A549 (cell line): ENCODE measurements at regions not wholly inside any gene's neighbourhood (a gene's known extent, or its start where the extent isn't known, plus 50 kb on each side); places are given as distances from the start of the nearest gene placed in this dataset.

ENCODE experiments used
- ATAC-seq, 2 experiments: fragments of 200-7000 bp in 1 of 2; fragments of >200 bp in 1 of 2; cut with Nextera tagmentation in 1 of 2; cut with Tn5 transposase in 1 of 2; 3 replicates each; pipeline versions ENCODE4 v1.8.0 to v1.9.1; 2018 to 2020; ENCODE audit warnings: mild to moderate bottlenecking in 1 of 2, moderate library complexity in 1 of 2
- CTCF ChIA-PET: fragments of 300-600 bp; sonication (Branson Sonifier 250); formaldehyde crosslinking; extraction: SDS; loops from one replicate; lab custom pipeline; 2021; ENCODE audit warnings: antibody characterized with exemption, inconsistent platforms; lab: Yijun Ruan, JAX
- POLR2A ChIA-PET: fragments of 350-600 bp; formaldehyde crosslinking; extraction: SDS; loops from one replicate; lab custom pipeline; 2021; ENCODE audit warnings: antibody characterized with exemption, inconsistent platforms; lab: Yijun Ruan, JAX
- DNase-seq, 2 experiments: peaks; one replicate each; pipeline versions ENCODE4 v3.0.0 to v3.0.0-alpha.2; 2011 to 2016; ENCODE audit warnings: low read depth in 1 of 2, low spot score in 1 of 2
- FAIRE-seq: peaks from 2 replicates; lab custom pipeline; 2011; peaks lifted over from hg19 to GRCh38; lab: Jason Lieb, UNC
- H3K27ac ChIP-seq, 2 experiments: fragments of >200 bp; sonication (Bioruptor Twin); formaldehyde crosslinking; 3 replicates each; pipeline ENCODE4 v1.5.1; 2016 to 2017
- H3K4me1 ChIP-seq: fragments of >200 bp; sonication (Bioruptor Twin); formaldehyde crosslinking; 3 replicates; pipeline ENCODE4 v1.6.1; 2016
- H3K4me2 ChIP-seq: fragments of >200 bp; sonication (Bioruptor Twin); formaldehyde crosslinking; 3 replicates; pipeline ENCODE4 v1.6.1; 2016
- H3K4me3 ChIP-seq: fragments of >200 bp; sonication (Bioruptor Twin); formaldehyde crosslinking; 3 replicates; pipeline ENCODE4 v1.5.1; 2016
- H3K9me3 ChIP-seq: fragments of >200 bp; sonication (Bioruptor Twin); formaldehyde crosslinking; 3 replicates; pipeline ENCODE4 v1.6.1; 2016
- E2F6 ChIP-seq: IDR thresholded peaks from 2 replicates; pipeline ENCODE4 v1.6.1; 2012; ENCODE audit warnings: low read depth, borderline replicate concordance
- EHMT2 ChIP-seq: fragments of 200-600 bp; sonication (generic); IDR thresholded peaks from 2 replicates; pipeline ENCODE4 v1.6.1; 2016; ENCODE audit warnings: antibody characterized with exemption, low read depth, mild to moderate bottlenecking, moderate library complexity
- ELK1 ChIP-seq: fragments of 150-350 bp; IDR thresholded peaks from 2 replicates; pipeline ENCODE4 v1.6.1; 2014; ENCODE audit warnings: low read depth, mild to moderate bottlenecking, low read length
- ESRRA ChIP-seq: fragments of 150-350 bp; IDR thresholded peaks from 2 replicates; pipeline ENCODE4 v1.6.1; 2014; ENCODE audit warnings: mild to moderate bottlenecking, low read length, borderline replicate concordance
- HDAC2 ChIP-seq: fragments of 200-600 bp; sonication (generic); IDR thresholded peaks from 2 replicates; pipeline ENCODE4 v1.6.1; 2016
- HOXB13 ChIP-seq: fragments of 250-450 bp; sonication (Bioruptor Pico); IDR thresholded peaks from 2 replicates; pipeline ENCODE4 v1.5.0; 2020; ENCODE audit warnings: low read depth, mild to moderate bottlenecking, moderate library complexity
- HOXB5 ChIP-seq: fragments of 250-450 bp; sonication (Bioruptor Pico); IDR thresholded peaks from 2 replicates; pipeline ENCODE4 v1.5.0; 2020; ENCODE audit warnings: mild to moderate bottlenecking, moderate library complexity
- JUN ChIP-seq, 2 experiments: fragments of >200 bp; sonication (Bioruptor Twin); formaldehyde crosslinking; IDR thresholded peaks; 2 replicates in 1 of 2; 3 replicates in 1 of 2; pipeline ENCODE4 v1.6.1; 2016 to 2017
- KDM1A ChIP-seq: fragments of 200-600 bp; sonication (generic); IDR thresholded peaks from 2 replicates; pipeline ENCODE4 v1.6.1; 2016; ENCODE audit warnings: low read depth, mild to moderate bottlenecking
- KDM5A ChIP-seq: fragments of 200-600 bp; sonication (generic); IDR thresholded peaks from 2 replicates; pipeline ENCODE4 v1.6.1; 2016; ENCODE audit warnings: antibody characterized with exemption, mild to moderate bottlenecking
- MAZ ChIP-seq: fragments of 150-350 bp; IDR thresholded peaks from 2 replicates; pipeline ENCODE4 v1.6.1; 2014; ENCODE audit warnings: antibody characterized with exemption, low read depth, low read length, borderline replicate concordance
- MYC ChIP-seq: IDR thresholded peaks from 2 replicates; pipeline ENCODE4 v1.6.1; 2012; ENCODE audit warnings: mild to moderate bottlenecking, inconsistent platforms, low read length, improper control_type of control experiment, borderline replicate concordance
- PHF8 ChIP-seq: fragments of 200-600 bp; sonication (generic); IDR thresholded peaks from 2 replicates; pipeline ENCODE4 v1.6.1; 2016; ENCODE audit warnings: low read depth, mild to moderate bottlenecking, antibody characterized with exemption, moderate library complexity, borderline replicate concordance
- RNF2 ChIP-seq: fragments of 200-600 bp; sonication (generic); IDR thresholded peaks from 2 replicates; pipeline ENCODE4 v1.6.1; 2016; ENCODE audit warnings: low read depth, mild to moderate bottlenecking, antibody characterized with exemption, moderate library complexity, borderline replicate concordance
- SREBF2 ChIP-seq: fragments of 450-650 bp; IDR thresholded peaks from 2 replicates; pipeline ENCODE4 v1.6.1; 2014; ENCODE audit warnings: mild to moderate bottlenecking, moderate library complexity
- ZSCAN20 ChIP-seq: fragments of 250-450 bp; sonication (Bioruptor Pico); IDR thresholded peaks from 2 replicates; pipeline ENCODE4 v1.8.0; 2022; ENCODE audit warnings: mild to moderate bottlenecking, moderate library complexity
- WGBS: methylation state at CpG from one replicate; pipeline ENCODE4 v1.1.6; 2017; ENCODE audit errors: missing lambda C conversion rate; 5-methylcytosine and 5-hydroxymethylcytosine counted together
- TF ChIP-seq, protein P1 (sequence below): fragments of 200-600 bp; sonication (generic); IDR thresholded peaks from 2 replicates; pipeline ENCODE4 v1.6.1; 2016; ENCODE audit warnings: antibody characterized with exemption, mild to moderate bottlenecking, moderate library complexity
- TF ChIP-seq, protein P2 (sequence below): fragments of 250-450 bp; sonication (Bioruptor Pico); IDR thresholded peaks from 2 replicates; pipeline ENCODE4 v1.5.0; 2020; ENCODE audit warnings: low read depth, mild to moderate bottlenecking, moderate library complexity

DNA sequence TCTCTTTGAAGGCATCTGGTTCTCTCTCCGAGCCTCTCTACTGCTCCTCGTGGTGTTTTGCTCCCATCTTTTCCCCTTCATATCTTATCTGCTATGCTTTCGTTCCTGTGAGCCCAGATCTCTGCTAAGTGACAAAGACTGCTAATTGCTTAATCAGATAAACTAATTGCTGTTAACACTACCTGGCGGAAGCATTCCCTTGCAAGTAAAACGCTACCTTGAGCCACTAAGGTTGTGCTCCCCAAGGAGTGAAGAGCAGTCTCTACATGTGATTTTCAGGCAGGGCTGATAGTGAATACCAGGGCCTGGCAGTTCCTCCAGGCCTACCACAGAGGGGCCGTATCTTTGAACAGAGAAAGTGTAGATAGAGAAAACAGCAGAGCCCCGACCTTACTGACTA lies 244.0 kb upstream of the GATB start:
- 35% methylated on average over 7 of the region's 7 CpGs for WGBS
- CTCF ChIA-PET, result no interaction called here
- ATAC-seq (no peak), FAIRE-seq (no peak), DNase-seq (no peak)
- TF ChIP-seq KDM1A, result no peak
- TF ChIP-seq MAZ, result no peak
- TF ChIP-seq, protein P1, sequence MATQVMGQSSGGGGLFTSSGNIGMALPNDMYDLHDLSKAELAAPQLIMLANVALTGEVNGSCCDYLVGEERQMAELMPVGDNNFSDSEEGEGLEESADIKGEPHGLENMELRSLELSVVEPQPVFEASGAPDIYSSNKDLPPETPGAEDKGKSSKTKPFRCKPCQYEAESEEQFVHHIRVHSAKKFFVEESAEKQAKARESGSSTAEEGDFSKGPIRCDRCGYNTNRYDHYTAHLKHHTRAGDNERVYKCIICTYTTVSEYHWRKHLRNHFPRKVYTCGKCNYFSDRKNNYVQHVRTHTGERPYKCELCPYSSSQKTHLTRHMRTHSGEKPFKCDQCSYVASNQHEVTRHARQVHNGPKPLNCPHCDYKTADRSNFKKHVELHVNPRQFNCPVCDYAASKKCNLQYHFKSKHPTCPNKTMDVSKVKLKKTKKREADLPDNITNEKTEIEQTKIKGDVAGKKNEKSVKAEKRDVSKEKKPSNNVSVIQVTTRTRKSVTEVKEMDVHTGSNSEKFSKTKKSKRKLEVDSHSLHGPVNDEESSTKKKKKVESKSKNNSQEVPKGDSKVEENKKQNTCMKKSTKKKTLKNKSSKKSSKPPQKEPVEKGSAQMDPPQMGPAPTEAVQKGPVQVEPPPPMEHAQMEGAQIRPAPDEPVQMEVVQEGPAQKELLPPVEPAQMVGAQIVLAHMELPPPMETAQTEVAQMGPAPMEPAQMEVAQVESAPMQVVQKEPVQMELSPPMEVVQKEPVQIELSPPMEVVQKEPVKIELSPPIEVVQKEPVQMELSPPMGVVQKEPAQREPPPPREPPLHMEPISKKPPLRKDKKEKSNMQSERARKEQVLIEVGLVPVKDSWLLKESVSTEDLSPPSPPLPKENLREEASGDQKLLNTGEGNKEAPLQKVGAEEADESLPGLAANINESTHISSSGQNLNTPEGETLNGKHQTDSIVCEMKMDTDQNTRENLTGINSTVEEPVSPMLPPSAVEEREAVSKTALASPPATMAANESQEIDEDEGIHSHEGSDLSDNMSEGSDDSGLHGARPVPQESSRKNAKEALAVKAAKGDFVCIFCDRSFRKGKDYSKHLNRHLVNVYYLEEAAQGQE, result no peak
- no peak for TF ChIP-seq RNF2
- no peak for TF ChIP-seq KDM5A
- no peak for TF ChIP-seq MYC
- TF ChIP-seq ZSCAN20 (CRISPR knock-in tag), result no peak
- TF ChIP-seq HOXB5 (CRISPR knock-in tag), result no peak
- no peak for TF ChIP-seq HDAC2
- TF ChIP-seq ESRRA, result no peak
- no peak for TF ChIP-seq JUN (IDR thresholded peaks at IDR 0.05)
- TF ChIP-seq ELK1, result no peak
- no peak for TF ChIP-seq E2F6
- Histone ChIP-seq H3K27ac (no peak overlapping the region), H3K4me1 (no peaks in the 10 kb centered on the region), H3K4me3 (no peak overlapping the region), H3K9me3 (no peaks in the 10 kb centered on the region), H3K4me2 (no peak overlapping the region)
- POLR2A ChIA-PET, result no interaction called here

- CTCF ChIA-PET, result interaction anchor here (1.3 kb wide), 1 partner anchor 11 kb away, joined by 3 read pairs; no protein-coding TSS in a partner anchor
- Histone ChIP-seq H3K27ac (no peak overlapping the region), H3K4me2 (no peak overlapping the region), H3K9me3 (no peaks in the 10 kb centered on the region), H3K4me1 (no peaks in the 10 kb centered on the region), H3K4me3 (no peak overlapping the region)
- FAIRE-seq, result no peak
- ATAC-seq, result no peak
- POLR2A ChIA-PET, result no interaction called here
- DNase-seq, result no peak
- TF ChIP-seq, protein P2, sequence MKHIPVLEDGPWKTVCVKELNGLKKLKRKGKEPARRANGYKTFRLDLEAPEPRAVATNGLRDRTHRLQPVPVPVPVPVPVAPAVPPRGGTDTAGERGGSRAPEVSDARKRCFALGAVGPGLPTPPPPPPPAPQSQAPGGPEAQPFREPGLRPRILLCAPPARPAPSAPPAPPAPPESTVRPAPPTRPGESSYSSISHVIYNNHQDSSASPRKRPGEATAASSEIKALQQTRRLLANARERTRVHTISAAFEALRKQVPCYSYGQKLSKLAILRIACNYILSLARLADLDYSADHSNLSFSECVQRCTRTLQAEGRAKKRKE (CRISPR knock-in tag), result no peak
- no peak for TF ChIP-seq JUN (IDR thresholded peaks at IDR 0.05)
- no peak for TF ChIP-seq MYC
- TF ChIP-seq SREBF2, result no peak
- no peak for TF ChIP-seq HOXB13 (CRISPR knock-in tag)
- no peak for TF ChIP-seq EHMT2
- no peak for TF ChIP-seq PHF8
- TF ChIP-seq KDM1A, result no peak
Observed at GRCh38 chr4:152000518-152000917, 239.7 kb upstream of the GATB start.
